IPS-20b (cell line): ENCODE measurements at regions not wholly inside any gene's neighbourhood (a gene's known extent, or its start where the extent isn't known, plus 50 kb on each side); places are given as distances from the start of the nearest gene placed in this dataset.

Experiments used
- H3K27ac ChIP-seq: one replicate; pipeline ENCODE4 v1.5.1; 2013; ENCODE audit warnings: low read length
- H3K27me3 ChIP-seq: 2 replicates; pipeline ENCODE4 v1.6.1; 2013; ENCODE audit warnings: mild to moderate bottlenecking, low read length, inconsistent platforms; ENCODE audit not compliant: insufficient read depth
- H3K36me3 ChIP-seq: 2 replicates; pipeline ENCODE4 v1.6.1; 2013; ENCODE audit warnings: low read depth, mild to moderate bottlenecking, inconsistent platforms, low read length, moderate library complexity; ENCODE audit not compliant: insufficient read depth
- H3K4me1 ChIP-seq: 2 replicates; pipeline ENCODE4 v1.6.1; 2013; ENCODE audit warnings: mild to moderate bottlenecking, control low read depth, inconsistent platforms, low read length, moderate library complexity; ENCODE audit not compliant: insufficient read depth
- H3K4me3 ChIP-seq: 2 replicates; pipeline ENCODE4 v1.5.1; 2013; ENCODE audit warnings: mild to moderate bottlenecking, low read length, inconsistent platforms
- H3K9ac ChIP-seq: 2 replicates; pipeline ENCODE4 v1.6.1; 2013; ENCODE audit warnings: low read depth, mild to moderate bottlenecking, inconsistent platforms, low read length, moderate library complexity
- H3K9me3 ChIP-seq: 2 replicates; pipeline ENCODE4 v1.6.1; 2013; ENCODE audit warnings: mild to moderate bottlenecking, low read depth, low read length, inconsistent platforms; ENCODE audit not compliant: insufficient read depth

DNA sequence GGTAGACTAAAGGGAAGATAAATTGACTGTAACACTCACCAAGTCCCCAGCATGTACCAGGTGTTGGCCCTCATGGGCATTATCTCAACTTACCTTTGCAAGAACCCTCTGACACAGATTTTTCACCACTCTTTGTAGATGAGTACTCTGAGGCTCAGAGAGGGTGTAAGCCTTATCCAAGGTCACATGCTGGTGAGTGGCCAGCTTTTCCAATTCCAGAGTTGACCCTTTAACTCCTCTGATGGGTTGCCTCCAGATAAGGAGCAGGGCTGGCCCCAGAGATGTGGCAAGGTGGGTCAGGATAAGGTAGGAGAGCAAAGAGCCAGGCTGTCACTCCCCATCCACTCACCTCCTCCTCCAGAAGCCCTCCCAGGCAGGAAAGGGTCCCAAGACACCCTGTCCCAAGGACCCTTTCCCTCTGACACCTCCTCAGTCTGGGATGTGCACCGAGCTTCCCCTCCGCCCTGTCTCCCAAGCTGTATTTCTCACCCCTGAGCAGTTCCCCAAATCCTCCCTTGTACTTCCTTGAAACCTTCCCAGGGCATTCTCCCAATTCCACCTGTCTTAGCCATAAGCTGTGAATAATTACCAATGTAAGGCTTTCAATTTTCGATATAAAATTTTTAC, 165.9 kb downstream of the ZFP36L2 start:
- Histone ChIP-seq H3K4me1 (peaks cover 14% of the 10 kb centered on the region; the same call in 1 of the 2 replicates), H3K36me3 (no peaks in the 10 kb centered on the region), H3K4me3 (no peak overlapping the region), H3K27ac (no peak overlapping the region), H3K9ac (no peak overlapping the region), H3K27me3 (no peaks in the 10 kb centered on the region), H3K9me3 (peaks cover 4% of the 10 kb centered on the region)

DNA sequence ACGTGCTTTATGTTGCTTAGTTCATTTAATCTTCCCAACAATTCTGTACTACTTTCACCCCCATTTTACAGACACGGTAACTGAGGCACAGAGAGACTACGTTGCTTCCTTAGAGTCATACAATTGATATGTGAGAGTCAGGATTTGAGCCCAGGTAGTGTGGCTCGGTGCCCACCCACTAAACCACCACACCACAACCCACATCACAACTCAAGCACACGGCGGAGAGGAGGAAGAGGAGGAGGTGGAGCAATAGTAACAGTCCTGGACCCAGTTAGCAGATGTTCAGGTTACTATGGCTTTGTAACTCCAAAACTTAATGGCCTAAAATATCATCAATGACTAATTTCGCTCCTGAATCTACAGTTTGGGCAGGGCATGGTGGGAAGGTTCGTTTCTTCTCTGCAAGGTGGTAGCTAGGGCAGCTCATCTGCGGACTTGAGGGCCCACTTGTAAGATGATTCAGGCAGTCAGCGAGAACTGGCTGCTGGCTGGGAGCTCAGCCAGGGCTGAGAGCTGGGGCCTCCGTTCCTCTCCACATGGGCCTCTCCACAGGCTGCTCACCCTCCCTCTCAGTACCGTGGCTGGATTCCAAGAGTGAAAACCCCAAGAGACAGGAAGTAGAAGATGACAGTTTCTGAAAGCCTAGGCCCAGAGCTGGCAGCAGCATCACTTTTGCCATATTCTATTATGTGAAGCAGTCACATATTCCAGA, 167.1 kb downstream of the ZFP36L2 start:
- Histone ChIP-seq H3K4me1 (peaks cover 14% of the 10 kb centered on the region; the same call in 1 of the 2 replicates), H3K36me3 (no peaks in the 10 kb centered on the region), H3K27ac (no peak overlapping the region), H3K27me3 (no peaks in the 10 kb centered on the region), H3K9ac (no peak overlapping the region), H3K9me3 (peaks cover 4% of the 10 kb centered on the region), H3K4me3 (no peak overlapping the region)

- Histone ChIP-seq H3K36me3 (no peaks in the 10 kb centered on the region), H3K4me3 (no peak overlapping the region), H3K4me1 (peaks cover 14% of the 10 kb centered on the region; the same call in 1 of the 2 replicates), H3K27ac (no peak overlapping the region), H3K9me3 (peaks cover 4% of the 10 kb centered on the region), H3K9ac (no peak overlapping the region), H3K27me3 (no peaks in the 10 kb centered on the region)
These were observed 167.7 kb downstream of the ZFP36L2 start for GRCh38 chr2:43058726-43059110.

DNA sequence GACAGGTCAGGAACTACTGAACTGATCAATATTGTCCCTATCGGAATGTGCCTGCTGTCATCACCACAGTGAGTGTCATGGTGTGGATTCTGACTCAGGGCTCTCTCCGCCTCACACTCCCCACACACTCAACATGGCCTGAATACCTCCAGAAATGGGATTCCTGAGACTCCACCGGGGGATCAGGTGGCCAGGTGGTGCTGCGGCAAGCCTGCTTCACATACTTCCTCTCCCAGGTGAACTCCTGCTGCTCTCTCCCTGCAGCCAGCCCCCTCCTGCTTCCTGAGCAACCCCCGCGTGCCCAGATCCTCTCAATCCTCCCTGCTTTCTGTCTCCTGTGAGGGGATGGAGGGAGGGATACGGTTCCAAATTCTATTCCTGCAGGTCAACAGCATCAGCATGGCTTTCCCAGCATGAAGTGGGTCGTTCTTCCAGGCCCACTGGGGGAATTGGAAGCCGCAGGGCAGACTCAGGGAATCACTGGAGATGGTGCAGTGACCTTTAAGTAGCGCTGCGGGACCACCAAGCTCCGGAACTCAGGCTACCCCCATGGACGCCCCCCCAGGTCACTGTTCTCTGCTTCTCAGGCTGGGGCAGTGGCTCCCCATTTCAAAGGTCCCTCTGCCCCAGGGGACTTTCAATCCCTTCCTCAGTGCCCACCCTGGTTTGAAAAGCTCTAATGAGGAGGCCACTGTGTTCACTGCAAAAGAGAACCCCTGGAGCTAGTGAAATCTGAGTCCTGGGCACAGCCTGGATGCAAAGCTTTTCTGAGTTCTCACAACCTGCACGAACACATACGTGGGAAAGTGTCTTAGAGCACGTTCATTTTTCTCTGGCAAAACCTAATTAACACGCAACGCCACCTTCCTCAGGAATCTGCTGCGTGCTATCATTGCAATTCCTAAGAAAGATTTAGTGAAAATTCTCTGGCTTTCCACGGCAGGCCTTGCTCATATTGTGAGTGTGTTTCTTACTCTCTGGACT, 168.4 kb downstream of the ZFP36L2 start:
- Histone ChIP-seq H3K27me3 (no peaks in the 10 kb centered on the region), H3K4me3 (no peak overlapping the region), H3K27ac (no peak overlapping the region), H3K9ac (no peak overlapping the region), H3K4me1 (peaks cover 14% of the 10 kb centered on the region; the same call in 1 of the 2 replicates), H3K9me3 (peaks cover 4% of the 10 kb centered on the region), H3K36me3 (no peaks in the 10 kb centered on the region)

DNA sequence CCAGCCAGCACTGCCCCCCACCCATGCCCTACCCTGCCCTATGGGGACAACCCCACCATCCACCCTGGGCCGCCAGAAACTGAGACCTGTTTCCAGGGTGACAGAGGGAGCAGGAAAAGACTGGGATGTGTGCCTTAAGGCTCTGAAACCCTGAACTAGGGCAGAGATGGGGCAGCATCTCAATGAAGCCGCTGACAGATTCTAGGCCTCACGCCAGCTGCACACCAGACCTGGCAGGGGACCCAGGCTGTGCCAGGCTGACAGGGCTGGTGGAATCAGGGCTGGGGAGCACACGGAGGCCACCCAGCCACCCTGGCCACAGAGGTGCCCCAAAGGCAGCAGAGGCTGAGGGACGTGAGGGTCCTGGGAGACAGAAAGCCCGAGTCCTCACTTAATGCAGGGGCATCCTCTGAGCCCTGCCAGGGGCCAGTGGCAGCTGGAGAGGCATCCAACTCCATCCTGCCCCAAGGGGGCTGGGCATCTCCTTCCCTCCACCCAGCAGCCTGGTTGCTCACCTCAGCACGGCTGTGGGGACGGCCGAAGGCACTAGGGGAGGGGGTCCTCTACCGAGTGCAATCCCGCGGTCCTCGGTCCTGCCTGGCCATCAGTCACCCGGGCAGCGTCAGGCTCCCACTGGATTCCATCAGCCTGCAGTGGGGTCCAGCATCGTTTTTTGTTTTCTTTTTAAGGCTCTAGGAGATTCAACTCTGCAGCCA, 169.2 kb downstream of the ZFP36L2 start:
- no peaks in the 10 kb centered on the region for H3K36me3 ChIP-seq
- no peak overlapping the region for H3K27ac ChIP-seq
- H3K27me3 ChIP-seq = no peaks in the 10 kb centered on the region

DNA sequence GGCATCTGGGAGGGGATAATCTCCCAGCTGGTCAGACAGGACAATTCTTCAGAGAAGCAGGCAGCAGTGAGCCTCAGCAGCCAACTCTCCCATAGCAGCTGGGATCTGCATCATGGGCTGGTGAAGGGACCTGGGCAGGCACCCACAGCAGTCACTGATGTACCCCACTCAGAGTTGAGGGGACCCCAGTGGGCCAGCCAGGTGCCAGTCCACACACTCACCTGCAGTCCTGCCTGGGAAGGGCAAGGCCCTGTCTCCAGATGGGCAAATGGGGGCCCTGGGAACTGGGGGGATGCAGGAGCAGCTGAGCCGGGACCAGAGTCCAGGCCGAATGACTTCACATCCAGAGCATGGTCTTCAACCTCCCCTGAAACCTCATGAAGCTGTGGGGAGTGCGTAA, 170.4 kb downstream of the ZFP36L2 start:
- Histone ChIP-seq H3K4me1 (peaks cover 14% of the 10 kb centered on the region; the same call in 1 of the 2 replicates), H3K9me3 (no peaks in the 10 kb centered on the region; the same call in 1 of the 2 replicates)

More for the DNA sequence above, 169.2 kb downstream of the ZFP36L2 start:
- H3K4me3 ChIP-seq = no peak overlapping the region
- peaks cover 14% of the 10 kb centered on the region; the same call in 1 of the 2 replicates for H3K4me1 ChIP-seq
- peaks cover 4% of the 10 kb centered on the region for H3K9me3 ChIP-seq
- no peak overlapping the region for H3K9ac ChIP-seq

DNA sequence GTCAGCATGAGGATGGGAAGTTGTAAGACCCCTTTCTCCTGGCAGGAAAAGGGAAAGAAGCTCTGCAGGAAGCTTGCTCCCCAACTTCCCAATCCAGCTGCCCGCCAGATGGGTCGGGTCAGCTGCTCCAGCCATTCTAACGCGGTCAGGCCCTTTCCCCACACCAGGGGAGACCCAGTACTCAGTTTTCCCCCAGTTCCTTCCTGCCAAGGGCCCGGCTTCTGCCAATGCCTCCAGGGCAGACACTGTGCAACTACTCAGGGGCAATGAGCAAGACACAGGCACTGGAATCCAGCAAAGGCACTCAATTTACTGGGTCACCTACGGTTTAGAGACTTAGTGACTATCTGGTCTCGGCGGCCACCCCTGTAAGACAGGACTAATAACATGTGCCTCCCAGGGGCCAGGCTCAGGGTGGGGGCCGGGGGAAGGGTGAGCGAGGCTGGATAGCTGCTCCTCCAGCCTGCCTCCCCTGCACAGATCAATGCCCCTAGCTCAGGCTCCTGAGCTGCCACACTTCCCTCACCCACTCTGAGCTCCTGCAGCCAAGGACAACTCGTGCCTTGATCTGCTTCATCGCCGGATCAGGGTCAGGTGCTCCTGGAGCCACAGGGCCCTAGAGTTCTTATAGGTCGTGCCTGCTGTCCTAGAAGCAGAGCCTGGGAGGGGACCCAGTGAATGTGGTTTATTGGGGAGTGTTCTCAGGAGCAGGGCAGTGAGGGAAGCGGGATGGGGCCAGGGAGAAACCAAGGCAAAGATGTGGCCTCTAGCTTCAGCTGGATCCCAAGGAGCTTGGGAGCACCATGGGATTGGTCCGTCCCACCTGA, 171.1 kb downstream of the ZFP36L2 start:
- Histone ChIP-seq H3K4me1 (peaks cover 14% of the 10 kb centered on the region; the same call in 1 of the 2 replicates), H3K36me3 (no peaks in the 10 kb centered on the region), H3K9ac (no peak overlapping the region), H3K4me3 (no peak overlapping the region), H3K27me3 (no peaks in the 10 kb centered on the region), H3K27ac (no peak overlapping the region), H3K9me3 (no peaks in the 10 kb centered on the region; the same call in 1 of the 2 replicates)

More for the DNA sequence above, 170.4 kb downstream of the ZFP36L2 start:
- no peak overlapping the region for H3K4me3 ChIP-seq
- H3K36me3 ChIP-seq = no peaks in the 10 kb centered on the region
- no peak overlapping the region for H3K27ac ChIP-seq
- no peaks in the 10 kb centered on the region for H3K27me3 ChIP-seq
- H3K9ac ChIP-seq = no peak overlapping the region

GRCh38 chr2:43054367-43054766, 172.0 kb downstream of the ZFP36L2 start:
- H3K4me3 ChIP-seq = no peak overlapping the region
- no peak overlapping the region for H3K9ac ChIP-seq
- no peaks in the 10 kb centered on the region for H3K36me3 ChIP-seq
- H3K27me3 ChIP-seq = no peaks in the 10 kb centered on the region
- H3K9me3 ChIP-seq = no peaks in the 10 kb centered on the region
- peaks cover 14% of the 10 kb centered on the region; the same call in 1 of the 2 replicates for H3K4me1 ChIP-seq
- no peak overlapping the region for H3K27ac ChIP-seq

DNA sequence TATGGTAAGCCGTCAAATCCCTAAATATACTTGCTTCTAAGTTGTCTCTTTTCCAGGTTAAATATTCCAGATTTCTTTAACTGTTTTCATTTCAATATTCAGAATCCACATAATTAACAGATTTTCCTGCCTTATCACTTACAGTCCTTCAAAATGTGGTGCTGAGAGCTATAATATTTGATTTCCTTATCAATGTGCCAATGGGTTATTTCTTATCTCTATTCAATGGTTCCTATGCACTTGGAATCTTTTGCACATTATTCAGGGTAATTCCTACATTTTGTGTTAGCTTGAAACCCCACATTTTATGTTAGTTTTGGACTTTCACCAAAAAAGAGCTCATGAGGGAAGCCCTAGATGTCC, 173.5 kb downstream of the ZFP36L2 start:
- Histone ChIP-seq H3K27ac (no peak overlapping the region), H3K4me3 (no peak overlapping the region), H3K27me3 (no peaks in the 10 kb centered on the region), H3K4me1 (peaks cover 5% of the 10 kb centered on the region; the same call in 1 of the 2 replicates), H3K36me3 (no peaks in the 10 kb centered on the region), H3K9me3 (no peaks in the 10 kb centered on the region), H3K9ac (no peak overlapping the region)

- Histone ChIP-seq H3K4me3 (no peak overlapping the region), H3K4me1 (no peaks in the 10 kb centered on the region; the same call in 1 of the 2 replicates), H3K9me3 (no peaks in the 10 kb centered on the region), H3K9ac (no peak overlapping the region), H3K27ac (no peak overlapping the region), H3K36me3 (no peaks in the 10 kb centered on the region), H3K27me3 (no peaks in the 10 kb centered on the region)
These were observed 174.0 kb downstream of the ZFP36L2 start for GRCh38 chr2:43052204-43052943.
